Midbrain (tissue), 1 donor: ENCODE measurements at regions not wholly inside any gene's neighbourhood (a gene's known extent, or its start where the extent isn't known, plus 50 kb on each side); places are given as distances from the start of the nearest gene placed in this dataset.
"Not testable (repeated sequence)": the region's sequence is repeated elsewhere in the genome, so short reads cannot be mapped to it uniquely, and the experiment has no call there.

Source experiments
- DNase-seq: peaks from one replicate; lab custom pipeline; 2025; lab: John Stamatoyannopoulos, UW

GRCh38 chr3:193905541-193906396 lies 230.2 kb upstream of the HES1 start:
- no peak for DNase-seq

GRCh38 chr3:193906849-193907410 lies 229.0 kb upstream of the HES1 start:
- DNase-seq: no peak

GRCh38 chr3:193908181-193908744 lies 227.7 kb upstream of the HES1 start:
- DNase-seq: no peak

- no peak for DNase-seq
Observed at GRCh38 chr3:193909387-193909786, 226.6 kb upstream of the HES1 start.

- DNase-seq: no peak
Observed at GRCh38 chr3:193910310-193910709, 225.6 kb upstream of the HES1 start.

- DNase-seq: no peak
Observed at GRCh38 chr3:193910886-193911738, 224.8 kb upstream of the HES1 start.

- DNase-seq: no peak
Observed at GRCh38 chr3:193911784-193912340, 224.1 kb upstream of the HES1 start.

GRCh38 chr3:193912621-193913178 lies 223.2 kb upstream of the HES1 start:
- no peak for DNase-seq

- no peak for DNase-seq
Observed at GRCh38 chr3:193914602-193915001, 221.3 kb upstream of the HES1 start.

- DNase-seq: no peak
Observed at GRCh38 chr3:193915099-193915498, 220.8 kb upstream of the HES1 start.

- DNase-seq: no peak
Observed at GRCh38 chr3:193915613-193916012, 220.3 kb upstream of the HES1 start.

GRCh38 chr3:193917158-193917557 lies 218.8 kb upstream of the HES1 start:
- DNase-seq: no peak

- DNase-seq: no peak
Observed at GRCh38 chr3:193921465-193921864, 214.5 kb upstream of the HES1 start.

GRCh38 chr3:193922034-193922774 lies 213.7 kb upstream of the HES1 start:
- DNase-seq: no peak

GRCh38 chr3:193923958-193924357 lies 212.0 kb upstream of the HES1 start:
- DNase-seq: not testable (repeated sequence)

GRCh38 chr3:193926071-193926470 lies 209.9 kb upstream of the HES1 start:
- DNase-seq: not testable (repeated sequence)

- not testable (repeated sequence) for DNase-seq
Observed at GRCh38 chr3:193927413-193928206, 208.3 kb upstream of the HES1 start.

- DNase-seq: peak; percentile 17
Observed at GRCh38 chr3:193928354-193929209, 207.4 kb upstream of the HES1 start.

GRCh38 chr3:193929373-193929772 lies 206.6 kb upstream of the HES1 start:
- no peak for DNase-seq
